ENCODE measurements at regions not wholly inside any gene's neighbourhood (a gene's known extent, or its start where the extent isn't known, plus 50 kb on each side); places are given as distances from the start of the nearest gene placed in this dataset.
"Not testable (repeated sequence)": the region's sequence is repeated elsewhere in the genome, so short reads cannot be mapped to it uniquely, and the experiment has no call there.

- DNase-seq (ENCODE audit: low read depth in 2 of 2), result no peak
Observed at GRCh38 chr4:111957116-111957515, 188.1 kb upstream of the FAM241A start.

- no peak for DNase-seq (ENCODE audit: low read depth in 2 of 2)
Observed at GRCh38 chr4:111957997-111958396, 187.3 kb upstream of the FAM241A start.

GRCh38 chr4:111959222-111959621 lies 186.0 kb upstream of the FAM241A start:
- DNase-seq (ENCODE audit: low read depth in 2 of 2), result no peak

GRCh38 chr4:111960241-111960667 lies 185.0 kb upstream of the FAM241A start:
- DNase-seq (ENCODE audit: low read depth in 2 of 2), result no peak

GRCh38 chr4:111961026-111961425 lies 184.2 kb upstream of the FAM241A start:
- DNase-seq (ENCODE audit: low read depth in 2 of 2), result not testable (repeated sequence)

- no peak for DNase-seq (ENCODE audit: low read depth in 2 of 2)
Observed at GRCh38 chr4:111961809-111962208, 183.4 kb upstream of the FAM241A start.

GRCh38 chr4:111963158-111963700 lies 182.0 kb upstream of the FAM241A start:
- no peak for DNase-seq (ENCODE audit: low read depth in 2 of 2)

- no peak for DNase-seq (ENCODE audit: low read depth in 2 of 2)
Observed at GRCh38 chr4:111977419-111977965, 167.8 kb upstream of the FAM241A start.

GRCh38 chr4:111979921-111980320 lies 165.3 kb upstream of the FAM241A start:
- no peak for DNase-seq (ENCODE audit: low read depth in 2 of 2)

GRCh38 chr4:111982089-111982488 lies 163.2 kb upstream of the FAM241A start:
- DNase-seq (ENCODE audit: low read depth in 2 of 2), result no peak

- no peak for DNase-seq (ENCODE audit: low read depth in 2 of 2)
Observed at GRCh38 chr4:111984169-111984819, 161.0 kb upstream of the FAM241A start.

- DNase-seq (ENCODE audit: low read depth in 2 of 2), result no peak
Observed at GRCh38 chr4:111985426-111985825, 159.8 kb upstream of the FAM241A start.

- DNase-seq (ENCODE audit: low read depth in 2 of 2), result no peak
Observed at GRCh38 chr4:111986095-111986494, 159.2 kb upstream of the FAM241A start.

GRCh38 chr4:111988514-111988913 lies 156.7 kb upstream of the FAM241A start:
- no peak for DNase-seq (ENCODE audit: low read depth in 2 of 2)

- DNase-seq (ENCODE audit: low read depth in 2 of 2), result no peak
Observed at GRCh38 chr4:111989817-111990216, 155.4 kb upstream of the FAM241A start.

- DNase-seq (ENCODE audit: low read depth in 2 of 2), result no peak
Observed at GRCh38 chr4:111991163-111991562, 154.1 kb upstream of the FAM241A start.

- no peak for DNase-seq (ENCODE audit: low read depth in 2 of 2)
Observed at GRCh38 chr4:111991797-111992196, 153.5 kb upstream of the FAM241A start.

- no peak for DNase-seq (ENCODE audit: low read depth in 2 of 2)
Observed at GRCh38 chr4:111992351-111993168, 152.7 kb upstream of the FAM241A start.

GRCh38 chr4:111994392-111994791 lies 150.9 kb upstream of the FAM241A start:
- DNase-seq (ENCODE audit: low read depth in 2 of 2), result no peak

- DNase-seq (ENCODE audit: low read depth in 2 of 2), result no peak
Observed at GRCh38 chr4:111997785-111998184, 147.5 kb upstream of the FAM241A start.

- no peak for DNase-seq (ENCODE audit: low read depth in 2 of 2)
Observed at GRCh38 chr4:111999801-112000200, 145.5 kb upstream of the FAM241A start.

- DNase-seq (ENCODE audit: low read depth in 2 of 2), result no peak
Observed at GRCh38 chr4:112001041-112001440, 144.2 kb upstream of the FAM241A start.

- DNase-seq (ENCODE audit: low read depth in 2 of 2), result no peak
Observed at GRCh38 chr4:112002248-112002661, 143.0 kb upstream of the FAM241A start.

Data from activated CD8-positive, alpha-beta memory T cell treated with anti-CD3 and anti-CD28 coated beads for 4 hours (primary cell).